D341Med (cell line): ENCODE measurements at regions not wholly inside any gene's neighbourhood (a gene's known extent, or its start where the extent isn't known, plus 50 kb on each side); places are given as distances from the start of the nearest gene placed in this dataset.

Source experiments
- DNase-seq: peaks from one replicate; pipeline ENCODE4 v3.0.0; 2012; ENCODE audit warnings: low spot score

- no peak for DNase-seq
Measured at GRCh38 chr20:17858450-17859001, 110.1 kb downstream of the SNX5 start.

- DNase-seq: no peak
Measured at GRCh38 chr20:17857639-17858449, 110.8 kb downstream of the SNX5 start.

- DNase-seq: no peak
Measured at GRCh38 chr20:17856837-17857605, 111.6 kb downstream of the SNX5 start.

GRCh38 chr20:17856024-17856564 is 112.5 kb downstream of the SNX5 start:
- no peak for DNase-seq

- no peak for DNase-seq
Measured at GRCh38 chr20:17854307-17854903, 114.2 kb downstream of the SNX5 start.

- DNase-seq: no peak
Measured at GRCh38 chr20:17852323-17852722, 116.3 kb downstream of the SNX5 start.

- no peak for DNase-seq
Measured at GRCh38 chr20:17850684-17851026, 117.9 kb downstream of the SNX5 start.

- no peak for DNase-seq
Measured at GRCh38 chr20:17849901-17850683, 118.5 kb downstream of the SNX5 start.

GRCh38 chr20:17849138-17849900 is 119.3 kb downstream of the SNX5 start:
- DNase-seq: no peak

- DNase-seq: no peak
Measured at GRCh38 chr20:17848249-17849048, 120.1 kb downstream of the SNX5 start.

- DNase-seq: no peak
Measured at GRCh38 chr20:17845701-17846475, 122.7 kb downstream of the SNX5 start.

- DNase-seq: no peak
Measured at GRCh38 chr20:17844549-17845298, 123.9 kb downstream of the SNX5 start.

- no peak for DNase-seq
Measured at GRCh38 chr20:17844133-17844429, 124.5 kb downstream of the SNX5 start.

GRCh38 chr20:17843246-17844132 is 125.1 kb downstream of the SNX5 start:
- no peak for DNase-seq

GRCh38 chr20:17841751-17842215 is 126.8 kb downstream of the SNX5 start:
- no peak for DNase-seq

- DNase-seq: no peak
Measured at GRCh38 chr20:17840423-17840822, 128.2 kb downstream of the SNX5 start.

GRCh38 chr20:17838921-17839320 is 129.7 kb downstream of the SNX5 start:
- DNase-seq: no peak

- DNase-seq: no peak
Measured at GRCh38 chr20:17837179-17837578, 131.4 kb downstream of the SNX5 start.
